Stomach (tissue), 4 donors: ENCODE measurements at regions not wholly inside any gene's neighbourhood (a gene's known extent, or its start where the extent isn't known, plus 50 kb on each side); places are given as distances from the start of the nearest gene placed in this dataset.

Experiments used
- POLR2A ChIP-seq, 4 donors: fragments of 450-650 bp; IDR thresholded peaks; one replicate each; pipeline ENCODE4 v1.6.1; 2016; ENCODE audit warnings: antibody characterized with exemption in 4 of 4, control low read depth in 2 of 4, mild to moderate bottlenecking in 1 of 4, moderate library complexity in 1 of 4
- TF ChIP-seq, protein P1 (sequence below), 7 experiments: fragments of 450-650 bp in 4 of 7; fragments of 200-600 bp in 3 of 7; sonication (generic) in 3 of 7; IDR thresholded peaks; one replicate each; pipeline ENCODE4 v1.5.1; 2016 to 2019; ENCODE audit warnings: antibody characterized with exemption in 7 of 7, control low read depth in 2 of 7, mild to moderate bottlenecking in 1 of 7

DNA sequence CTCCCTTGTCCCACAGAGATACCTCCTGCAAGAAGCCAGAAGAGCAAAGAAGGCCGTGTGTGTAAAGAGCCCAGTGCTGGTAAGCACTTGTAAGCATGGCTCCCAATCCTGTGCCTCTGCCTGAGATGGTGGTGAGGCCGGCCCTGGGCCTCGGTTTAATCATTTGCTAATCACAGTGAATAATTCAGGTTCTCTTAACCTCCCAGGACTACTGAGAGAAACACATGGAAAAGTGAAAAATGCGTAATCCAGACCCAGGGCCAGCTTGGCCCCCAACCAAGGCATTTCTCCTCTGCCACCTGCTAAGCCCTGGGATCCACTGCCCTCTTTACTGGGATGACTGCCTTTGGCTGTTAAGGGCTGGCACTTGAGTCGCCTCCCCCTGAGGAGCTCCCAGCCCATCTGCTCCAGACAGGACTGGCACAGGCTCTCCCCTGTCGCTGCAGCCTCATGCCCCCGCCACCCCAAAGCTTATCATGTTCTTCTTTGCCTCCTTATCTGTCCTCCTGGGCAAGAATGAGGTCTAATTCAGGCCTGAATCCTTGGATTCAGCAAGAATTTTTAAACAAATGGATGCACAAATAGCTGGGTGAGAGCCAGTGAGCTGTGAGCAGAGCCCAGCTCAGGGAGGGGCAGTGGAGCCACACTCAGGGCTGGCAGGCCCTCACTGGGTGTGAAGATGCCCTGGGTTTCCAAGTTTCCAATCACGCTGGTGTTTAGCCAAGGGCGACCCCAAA lies 193.9 kb upstream of the HS6ST1 start:
- TF ChIP-seq, protein P1, sequence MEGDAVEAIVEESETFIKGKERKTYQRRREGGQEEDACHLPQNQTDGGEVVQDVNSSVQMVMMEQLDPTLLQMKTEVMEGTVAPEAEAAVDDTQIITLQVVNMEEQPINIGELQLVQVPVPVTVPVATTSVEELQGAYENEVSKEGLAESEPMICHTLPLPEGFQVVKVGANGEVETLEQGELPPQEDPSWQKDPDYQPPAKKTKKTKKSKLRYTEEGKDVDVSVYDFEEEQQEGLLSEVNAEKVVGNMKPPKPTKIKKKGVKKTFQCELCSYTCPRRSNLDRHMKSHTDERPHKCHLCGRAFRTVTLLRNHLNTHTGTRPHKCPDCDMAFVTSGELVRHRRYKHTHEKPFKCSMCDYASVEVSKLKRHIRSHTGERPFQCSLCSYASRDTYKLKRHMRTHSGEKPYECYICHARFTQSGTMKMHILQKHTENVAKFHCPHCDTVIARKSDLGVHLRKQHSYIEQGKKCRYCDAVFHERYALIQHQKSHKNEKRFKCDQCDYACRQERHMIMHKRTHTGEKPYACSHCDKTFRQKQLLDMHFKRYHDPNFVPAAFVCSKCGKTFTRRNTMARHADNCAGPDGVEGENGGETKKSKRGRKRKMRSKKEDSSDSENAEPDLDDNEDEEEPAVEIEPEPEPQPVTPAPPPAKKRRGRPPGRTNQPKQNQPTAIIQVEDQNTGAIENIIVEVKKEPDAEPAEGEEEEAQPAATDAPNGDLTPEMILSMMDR (IDR thresholded peaks at IDR 0.05), result no peak
- no peak for TF ChIP-seq POLR2A (IDR thresholded peaks at IDR 0.05)
